Activated CD8-positive, alpha-beta memory T cell treated with anti-CD3 and anti-CD28 coated beads, Interleukin-2, amount 50 U/mL, for 48 hours (primary cell): ENCODE measurements at regions not wholly inside any gene's neighbourhood (a gene's known extent, or its start where the extent isn't known, plus 50 kb on each side); places are given as distances from the start of the nearest gene placed in this dataset.

Source experiments
- DNase-seq: peaks from one replicate; pipeline ENCODE4 v3.0.0-alpha.2; 2020

DNA sequence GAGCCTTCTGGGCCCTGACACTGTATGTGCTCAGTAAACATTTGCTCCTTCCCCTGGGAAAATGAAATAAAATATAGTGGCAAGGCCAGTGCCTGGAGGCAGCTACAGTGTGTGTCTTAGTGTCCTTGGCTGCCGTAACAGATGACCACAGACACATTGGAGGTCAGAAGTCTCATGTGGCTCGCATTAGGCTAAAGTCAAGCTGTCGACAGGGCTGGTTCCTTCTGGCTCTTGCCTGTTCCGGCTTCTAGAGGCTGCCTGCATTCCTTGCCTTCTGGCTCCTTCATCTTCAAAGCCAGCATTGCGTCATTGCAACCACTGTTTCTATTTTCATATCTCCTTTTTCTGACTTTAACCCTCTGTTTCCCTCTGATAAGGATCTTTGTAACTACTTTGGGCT is 83.6 kb upstream of the STX18 start:
- DNase-seq, result no peak

DNA sequence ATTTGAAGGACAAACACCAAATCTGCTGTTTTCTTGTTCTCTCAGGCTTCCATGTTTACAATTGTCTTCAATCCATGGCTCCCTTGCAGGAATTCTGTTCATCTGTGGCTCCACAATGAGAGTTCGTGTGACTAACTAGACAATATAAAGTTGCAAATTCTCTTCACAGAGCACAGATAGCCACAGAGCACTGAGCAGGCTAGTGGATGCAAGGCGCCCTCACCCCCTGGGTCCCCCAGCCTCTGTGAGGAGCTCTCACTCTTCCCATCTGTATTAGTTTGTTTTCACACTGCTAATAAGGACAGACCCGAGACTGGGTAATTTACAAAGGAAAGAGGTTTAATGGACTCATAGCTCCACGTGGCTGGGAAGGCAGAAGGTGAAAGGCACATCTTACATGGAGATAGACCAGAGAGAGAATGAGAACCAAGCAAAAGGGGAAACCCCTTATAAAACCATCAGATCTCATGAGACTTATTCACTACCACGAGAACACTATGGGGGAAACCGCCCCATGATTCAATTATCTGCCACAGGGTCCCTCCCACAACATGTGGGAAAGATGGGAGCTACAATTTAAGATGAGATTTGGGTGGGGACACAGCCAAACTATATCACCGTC is 82.5 kb upstream of the STX18 start:
- no peak for DNase-seq

DNA sequence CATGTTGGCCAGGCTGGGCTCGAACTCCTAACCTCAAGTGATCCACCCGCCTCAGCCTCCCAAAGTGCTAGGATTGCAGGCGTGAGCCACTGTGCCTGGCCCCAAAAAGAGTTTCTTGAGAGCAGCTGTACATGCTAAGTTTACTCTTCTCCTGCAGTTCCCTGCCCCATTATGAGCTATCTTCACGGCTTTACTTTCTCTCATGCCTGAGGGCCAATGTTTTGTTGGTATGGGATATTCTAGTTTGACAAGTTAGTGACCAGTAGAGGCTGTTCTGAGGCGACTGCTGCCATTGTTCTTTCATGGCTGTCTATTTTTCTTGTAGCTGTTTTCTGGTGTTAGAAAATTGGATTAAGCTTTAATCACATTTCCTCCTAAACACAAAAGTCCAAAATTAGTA is 78.0 kb upstream of the STX18 start:
- no peak for DNase-seq

DNA sequence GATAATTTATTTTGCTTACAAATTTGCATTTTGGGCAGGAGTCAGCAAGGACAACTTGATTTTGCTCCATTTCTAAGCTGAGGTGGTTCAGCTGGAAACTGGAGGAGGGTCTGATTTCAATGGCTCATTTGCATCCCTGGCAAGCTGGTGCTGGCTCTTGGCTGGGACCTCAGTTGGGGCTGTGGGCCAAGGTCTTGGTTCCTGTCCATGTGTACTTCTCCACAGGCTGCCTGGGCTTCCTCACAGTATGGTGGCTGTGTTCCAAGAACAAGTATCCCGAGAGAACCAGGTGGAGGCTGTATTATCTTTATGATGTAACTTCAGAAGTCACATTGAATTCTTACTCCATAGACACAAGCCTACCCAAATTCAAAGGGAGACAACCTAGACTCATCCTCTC is 77.0 kb upstream of the STX18 start:
- no peak for DNase-seq

DNA sequence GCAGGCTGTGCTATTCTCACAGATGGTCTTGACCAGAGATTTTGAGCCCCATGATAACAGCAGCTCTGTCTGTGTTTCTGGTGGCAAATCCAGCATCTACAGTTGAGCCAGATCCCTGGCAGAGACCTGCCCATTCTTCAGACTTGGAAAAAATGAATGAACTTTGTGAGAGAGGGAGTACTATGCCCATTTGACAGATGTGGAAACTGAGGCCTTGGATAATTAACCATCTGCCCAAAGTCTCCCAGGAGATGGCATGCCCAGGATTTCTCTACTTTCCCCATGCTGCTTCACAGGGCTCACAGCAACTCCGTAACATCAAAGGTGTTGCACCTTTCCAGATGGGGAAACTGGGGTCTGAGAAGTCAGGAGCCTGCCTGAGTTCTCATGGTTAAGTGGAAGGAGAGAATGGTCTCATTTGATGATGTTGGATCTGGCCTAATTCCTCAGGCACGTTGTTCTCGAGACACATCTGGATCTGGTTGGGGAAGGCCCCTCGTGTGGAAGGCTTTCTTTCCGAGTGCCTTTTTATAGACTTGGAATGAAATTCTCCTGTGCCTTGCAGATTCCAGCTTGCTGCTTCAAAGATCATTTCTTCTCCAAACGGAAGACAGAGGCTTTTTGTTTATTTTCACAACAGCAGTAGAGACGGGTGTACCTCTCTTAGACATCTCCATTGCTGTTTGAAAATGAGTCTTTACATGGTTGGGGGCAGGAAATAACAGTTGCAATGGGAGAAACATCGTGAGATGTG is 73.3 kb upstream of the STX18 start:
- no peak for DNase-seq

DNA sequence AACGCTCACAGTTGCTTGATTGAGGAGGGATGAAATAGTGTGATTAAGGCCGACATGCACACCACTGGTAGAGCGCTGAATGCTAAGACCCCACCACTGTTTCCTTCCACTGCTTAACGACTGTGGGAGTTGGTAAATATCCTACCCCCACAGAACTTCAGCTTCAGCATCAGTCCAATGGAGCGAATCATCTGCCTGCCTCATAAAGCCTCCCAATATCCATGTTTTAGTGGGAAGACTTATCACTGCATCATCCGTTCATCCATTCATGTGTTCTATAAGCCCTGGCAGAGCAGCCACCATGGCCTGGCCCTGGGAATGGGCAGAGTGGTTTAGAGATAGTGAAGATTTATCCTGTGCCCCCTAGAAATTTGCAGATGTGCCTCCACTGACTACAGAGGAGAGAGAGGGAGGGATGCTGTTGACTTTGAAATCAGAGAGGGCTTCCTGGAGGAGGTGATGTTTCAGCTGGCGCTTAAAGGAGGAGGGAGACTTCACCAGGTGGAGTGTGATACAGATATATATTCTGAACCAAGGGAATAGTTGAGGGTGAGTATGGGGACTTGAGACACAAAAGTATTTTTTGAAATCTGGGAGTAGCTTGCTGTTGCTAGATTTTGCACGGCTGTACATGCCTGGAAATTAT is 71.9 kb upstream of the STX18 start:
- DNase-seq, result no peak

DNA sequence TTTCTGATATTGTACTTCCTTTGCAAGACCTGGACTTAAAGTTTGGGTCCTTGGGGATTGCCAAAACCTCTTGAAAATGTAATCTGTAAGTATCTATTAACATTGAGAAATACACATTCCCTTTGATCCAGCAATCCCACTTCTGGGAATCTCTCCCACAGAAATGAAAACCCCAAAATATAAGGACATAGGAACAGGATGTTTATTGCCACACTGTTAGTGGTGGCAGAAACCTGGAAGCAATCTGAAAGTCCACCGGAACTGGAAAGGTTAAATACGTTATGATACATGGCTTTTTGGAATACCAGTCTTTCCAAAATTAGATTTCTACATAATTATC is 71.2 kb upstream of the STX18 start:
- DNase-seq, result no peak

DNA sequence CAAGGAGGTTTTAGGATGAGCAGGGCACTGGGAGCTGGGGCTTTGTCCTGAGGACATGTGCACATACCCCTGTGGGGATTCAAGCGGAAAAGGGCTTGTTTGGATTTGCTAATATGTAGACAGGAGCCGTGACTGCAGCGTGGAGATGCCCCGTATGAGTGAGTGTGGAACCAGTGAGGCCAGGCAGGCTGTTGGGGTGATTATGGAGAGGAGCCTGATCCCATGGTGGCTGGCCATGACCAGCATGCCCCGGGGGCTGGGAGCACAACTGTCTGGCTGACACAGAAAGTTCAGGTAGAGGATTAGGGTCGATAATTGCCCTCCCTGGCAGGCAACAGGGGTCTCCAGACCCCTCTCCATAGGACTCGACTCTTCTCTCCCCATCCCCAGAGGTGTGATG is 68.8 kb upstream of the STX18 start:
- no peak for DNase-seq

DNA sequence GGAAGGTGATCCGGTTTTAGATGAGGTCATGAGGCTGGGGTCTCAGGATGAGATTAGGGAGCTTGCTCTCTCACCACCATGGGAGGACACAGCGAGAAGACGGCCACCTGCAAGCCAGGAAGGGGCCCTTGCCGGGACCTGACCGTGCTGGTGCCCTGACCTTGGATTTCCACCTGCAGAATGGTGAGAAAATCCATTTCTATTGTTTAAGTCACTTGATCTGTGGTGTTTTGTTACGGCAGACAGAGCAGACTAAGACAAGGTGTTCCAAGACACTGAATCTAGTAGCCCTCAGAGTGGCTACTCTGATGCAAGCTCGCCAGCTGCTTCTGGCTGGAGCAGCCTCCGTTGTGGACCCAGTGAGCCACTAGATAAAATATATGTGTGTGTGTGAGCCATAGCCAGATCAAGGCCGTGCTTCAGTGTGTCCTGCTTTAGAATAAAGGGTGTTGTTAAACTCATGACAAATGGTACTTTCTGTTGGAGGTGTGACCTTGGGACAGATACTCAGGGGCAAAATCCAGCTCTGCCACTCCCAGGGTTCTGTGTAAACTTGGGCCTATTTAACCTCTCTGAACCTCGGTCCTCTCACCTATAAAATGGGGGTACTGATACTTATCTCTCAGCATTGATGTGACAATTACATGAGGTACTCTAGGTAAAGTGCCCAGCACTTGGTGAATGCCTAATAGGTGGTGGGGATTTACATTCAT is 67.9 kb upstream of the STX18 start:
- no peak for DNase-seq

DNA sequence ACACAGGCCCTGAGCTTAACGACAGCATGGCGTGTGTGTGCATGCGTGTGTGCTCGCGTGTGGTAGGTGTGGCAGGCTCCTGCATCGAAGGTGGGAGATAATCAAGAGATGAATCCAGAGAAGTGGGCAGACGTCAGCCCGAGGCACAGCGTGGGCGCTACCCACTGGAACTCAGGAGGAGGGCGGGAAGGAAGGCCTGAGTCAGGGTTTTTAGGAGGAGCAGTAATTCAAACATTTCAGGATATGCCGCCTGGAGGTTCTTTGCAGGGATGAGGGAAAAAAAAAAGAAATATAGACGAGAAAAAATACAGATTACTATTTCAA is 66.3 kb upstream of the STX18 start:
- DNase-seq, result no peak

DNA sequence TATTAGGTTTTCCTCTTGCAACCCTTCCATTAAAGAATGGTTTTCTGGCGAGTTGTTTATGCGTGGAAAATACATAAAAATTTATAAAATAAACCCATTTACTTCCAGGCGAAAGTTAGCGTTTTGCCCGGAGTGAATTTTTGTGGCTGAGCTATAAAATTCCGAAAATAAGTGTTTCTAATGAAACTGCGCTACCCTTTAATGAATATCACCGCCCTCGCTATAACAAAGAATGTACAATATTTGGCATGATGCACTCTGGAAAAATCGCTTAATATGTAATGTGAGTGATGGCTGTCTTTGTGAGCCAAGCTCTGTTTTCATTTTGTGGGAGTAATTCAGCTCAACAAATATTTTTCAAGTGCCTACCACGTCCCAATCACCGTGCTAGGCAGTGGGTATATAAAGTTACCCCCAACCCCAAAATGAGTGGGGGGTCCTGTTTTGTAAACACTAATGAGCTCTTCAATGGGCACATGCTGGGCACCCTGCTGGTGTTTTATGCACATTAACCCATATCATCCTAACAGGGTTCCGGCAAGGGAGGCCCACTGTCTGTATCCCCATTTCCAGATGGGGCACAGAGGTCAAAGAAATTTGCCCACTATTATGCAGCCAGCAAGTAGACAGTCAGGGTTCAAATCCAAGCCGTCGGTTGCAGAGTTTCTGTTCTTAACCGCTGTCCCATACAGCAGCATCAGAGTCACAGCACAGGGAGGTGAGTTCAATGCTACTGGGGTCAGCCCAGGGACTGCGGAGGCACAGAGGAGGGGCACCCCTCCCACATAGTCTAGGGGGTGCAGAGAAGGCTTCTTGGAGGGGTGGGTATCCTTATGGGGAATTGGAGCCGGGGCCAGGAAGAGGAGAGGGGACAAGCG is 65.7 kb upstream of the STX18 start:
- DNase-seq, result no peak

DNA sequence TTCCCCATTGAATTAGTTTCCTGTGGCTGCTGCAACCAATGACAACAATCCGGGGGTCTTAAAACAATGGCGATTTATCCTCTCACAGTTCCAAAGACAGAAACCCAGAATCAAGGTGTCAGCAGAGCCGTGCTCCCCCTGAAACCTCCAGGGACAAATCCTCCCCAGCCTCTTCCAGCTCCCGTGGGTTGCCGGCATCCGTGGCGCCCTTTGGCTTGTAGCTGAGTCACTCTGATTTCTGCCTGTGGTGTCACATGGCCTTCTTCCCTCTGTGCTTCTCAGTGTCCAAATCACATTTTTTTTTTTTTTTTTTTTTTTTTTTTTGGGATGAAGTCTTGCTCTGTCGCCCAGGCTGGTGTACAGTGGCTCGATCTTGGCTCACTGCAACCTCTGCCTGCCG is 64.5 kb upstream of the STX18 start:
- no peak for DNase-seq

DNA sequence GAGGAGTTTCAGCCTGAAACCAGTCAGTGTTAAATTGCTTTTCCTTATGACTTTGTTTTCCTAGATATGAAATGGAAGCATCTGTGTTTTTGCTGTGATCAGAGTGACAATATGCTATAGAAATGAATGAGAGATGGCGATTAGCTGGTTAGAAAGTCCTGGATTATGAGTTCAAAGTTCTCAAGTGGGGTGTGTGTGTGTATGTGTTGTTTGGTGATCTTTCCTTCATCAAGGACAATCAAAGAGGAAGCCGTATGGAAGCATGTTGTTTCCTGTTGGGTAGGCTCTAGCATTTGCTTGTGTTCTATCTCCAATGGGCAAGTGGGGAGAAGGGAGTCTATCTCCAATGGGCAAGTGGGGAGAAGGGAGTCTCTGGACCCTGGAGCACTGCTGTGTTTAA is 64.0 kb upstream of the STX18 start:
- DNase-seq, result no peak

DNA sequence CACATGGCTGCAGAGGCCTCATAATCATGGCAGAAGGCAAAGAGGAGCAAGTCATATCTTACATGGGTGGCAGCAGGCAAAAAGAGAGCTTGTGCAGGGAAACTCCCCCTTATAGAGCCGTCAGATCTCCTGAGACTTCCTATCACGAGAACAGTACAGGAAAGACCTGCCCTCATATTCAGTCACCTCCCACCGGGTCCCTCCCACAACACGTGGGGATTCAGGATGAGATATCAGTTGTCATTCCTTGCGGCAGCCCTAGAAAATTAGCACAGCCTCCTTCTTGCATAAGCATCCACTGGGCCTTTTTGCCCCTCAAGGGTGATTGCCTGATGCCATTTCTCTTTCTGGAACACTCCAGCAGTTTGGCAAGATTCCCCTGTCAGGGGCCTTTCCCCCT is 61.7 kb upstream of the STX18 start:
- DNase-seq, result no peak

DNA sequence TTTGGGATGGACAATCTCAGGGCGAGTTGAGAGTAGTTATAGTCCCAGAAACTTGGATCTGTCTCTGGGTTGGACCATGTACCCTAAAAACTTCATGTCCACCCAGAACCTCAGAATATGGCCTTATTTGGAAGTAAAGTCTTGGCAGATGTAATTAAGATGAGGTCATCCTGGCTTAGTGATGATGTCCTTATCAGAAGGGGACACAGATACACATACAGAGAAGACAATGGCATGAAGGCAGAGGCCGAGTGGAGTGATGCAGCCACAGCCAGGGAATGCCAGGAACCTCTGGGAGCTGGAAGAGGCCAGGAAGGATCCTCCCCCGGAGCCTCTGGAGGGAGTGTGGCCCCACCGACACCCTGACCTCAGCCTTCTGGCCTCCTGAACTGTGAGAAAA is 61.2 kb upstream of the STX18 start:
- DNase-seq, result no peak

DNA sequence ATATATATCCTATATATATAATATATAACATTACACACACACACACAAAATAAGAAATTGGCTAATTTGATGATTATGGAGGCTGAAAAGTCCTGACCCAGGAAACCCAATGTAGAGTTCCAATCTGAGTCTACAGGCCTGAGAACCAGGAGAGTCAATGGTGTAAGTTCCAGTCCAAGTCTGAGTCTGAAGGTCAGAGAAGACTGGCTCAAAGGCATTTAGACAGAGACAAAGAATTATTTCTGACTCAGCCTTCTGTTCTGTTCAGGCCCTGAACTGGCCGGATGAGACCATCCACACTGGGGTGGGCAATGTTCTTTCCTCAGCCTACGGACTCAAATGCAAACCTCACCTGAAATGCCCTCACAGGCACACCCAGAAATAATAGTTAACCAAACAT is 60.6 kb upstream of the STX18 start:
- no peak for DNase-seq

DNA sequence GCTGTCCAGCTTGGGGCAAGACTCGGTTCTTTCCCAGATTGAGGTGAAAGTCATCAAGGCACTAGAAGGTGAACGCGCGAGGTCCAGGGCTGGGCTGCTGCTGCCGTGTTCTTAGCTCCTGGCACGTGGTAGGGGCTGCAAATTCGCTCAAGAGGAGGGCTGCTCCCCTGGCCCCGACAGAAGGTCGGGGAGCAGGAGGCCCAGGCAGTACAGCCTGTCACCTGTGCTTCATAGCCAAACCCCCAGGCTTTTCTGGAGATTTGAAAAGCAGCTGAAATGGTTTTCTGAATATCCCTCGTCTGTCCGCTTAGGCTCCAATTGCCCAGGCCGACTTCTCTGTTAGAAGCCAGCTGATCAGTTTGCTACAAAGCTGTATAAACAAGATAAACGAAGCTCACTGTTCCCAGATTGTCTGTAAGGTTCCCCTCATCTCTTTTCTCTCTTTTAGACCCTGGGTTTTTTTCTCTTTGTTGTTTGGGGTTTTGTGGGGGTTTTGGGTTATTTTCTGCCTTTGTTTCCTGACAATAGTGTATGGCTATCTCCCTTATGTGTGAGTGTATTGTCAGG is 60.0 kb upstream of the STX18 start:
- no peak for DNase-seq

DNA sequence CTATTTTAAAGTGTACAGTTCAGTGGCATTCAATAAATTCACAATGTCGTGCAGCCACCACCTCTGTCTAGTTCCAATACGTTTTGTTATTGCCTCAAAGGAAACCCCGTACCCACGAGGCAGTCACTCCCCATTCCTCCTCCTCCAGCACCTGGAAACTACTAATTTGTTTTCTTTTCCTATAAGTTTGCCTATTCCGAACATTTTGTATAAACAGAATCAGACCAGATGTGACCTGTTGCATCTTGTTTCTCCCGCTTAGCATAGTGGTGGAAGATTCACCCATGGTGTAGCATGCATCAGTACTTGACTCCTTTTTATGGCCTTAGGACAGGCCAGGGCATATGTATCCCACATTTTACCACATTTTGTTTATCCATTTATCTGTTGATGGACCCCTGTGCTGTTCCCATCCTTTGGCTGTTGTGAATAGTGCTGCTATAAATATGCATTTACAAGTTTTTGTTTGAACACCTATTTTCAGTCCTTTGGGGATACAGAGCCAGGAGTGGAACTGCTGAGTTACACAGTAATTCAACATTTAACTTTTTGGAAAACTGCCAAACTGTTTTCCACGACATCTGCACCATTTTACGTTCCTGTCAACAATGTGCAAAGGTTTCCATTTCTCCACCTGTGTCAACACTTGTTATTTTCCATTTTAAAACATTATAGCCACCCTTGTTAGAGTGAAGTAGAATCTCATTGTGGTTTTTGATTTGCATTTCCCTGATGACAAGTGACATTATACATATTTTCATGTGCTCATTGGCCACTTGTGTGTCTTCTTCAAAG is 57.8 kb upstream of the STX18 start:
- no peak for DNase-seq

DNA sequence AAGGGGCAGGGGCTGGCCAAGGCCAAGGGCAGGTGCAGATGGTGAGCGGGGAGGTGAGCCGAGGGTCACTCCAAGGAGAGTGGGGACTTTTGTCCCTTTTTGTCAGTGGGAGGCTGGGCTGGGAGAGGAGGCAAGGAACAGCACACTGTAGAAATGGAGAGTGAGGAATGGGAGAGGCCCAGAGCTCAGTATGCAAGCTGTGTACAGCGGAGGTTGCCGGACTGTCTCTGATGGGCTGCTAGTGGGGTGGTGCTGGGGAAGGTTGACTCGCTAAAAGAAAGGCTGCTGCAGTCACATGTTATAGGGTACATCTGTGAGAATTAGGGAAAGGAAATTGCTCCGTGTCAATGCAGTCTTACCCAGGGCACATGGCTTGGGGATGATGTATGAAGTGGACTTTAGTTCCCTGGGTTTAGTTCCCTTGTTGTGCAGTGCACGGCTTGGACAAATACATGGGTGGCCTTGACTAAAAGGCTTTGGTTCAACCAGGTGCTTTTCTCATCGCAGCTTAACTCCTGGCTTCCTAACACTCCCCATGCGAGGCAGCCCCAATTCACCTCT is 57.1 kb upstream of the STX18 start:
- no peak for DNase-seq

DNA sequence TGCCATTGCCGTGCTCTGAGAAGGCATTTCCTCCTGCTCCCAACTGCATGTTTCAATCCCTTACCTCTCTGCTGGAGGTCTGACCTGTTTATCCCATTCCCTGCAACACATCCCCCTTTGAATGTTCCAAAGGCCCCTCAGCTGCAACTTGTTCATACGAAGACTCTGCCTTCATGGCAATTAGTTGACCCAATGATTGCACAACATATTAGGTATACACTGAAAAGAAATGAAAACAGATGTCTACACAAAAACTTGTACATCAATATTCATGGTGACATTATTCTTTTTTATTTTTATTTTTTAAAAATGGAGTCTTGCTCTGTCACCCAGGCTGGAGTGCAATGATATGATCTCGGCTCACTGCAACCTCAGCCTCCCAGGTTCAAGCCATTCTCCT is 54.9 kb upstream of the STX18 start:
- no peak for DNase-seq

DNA sequence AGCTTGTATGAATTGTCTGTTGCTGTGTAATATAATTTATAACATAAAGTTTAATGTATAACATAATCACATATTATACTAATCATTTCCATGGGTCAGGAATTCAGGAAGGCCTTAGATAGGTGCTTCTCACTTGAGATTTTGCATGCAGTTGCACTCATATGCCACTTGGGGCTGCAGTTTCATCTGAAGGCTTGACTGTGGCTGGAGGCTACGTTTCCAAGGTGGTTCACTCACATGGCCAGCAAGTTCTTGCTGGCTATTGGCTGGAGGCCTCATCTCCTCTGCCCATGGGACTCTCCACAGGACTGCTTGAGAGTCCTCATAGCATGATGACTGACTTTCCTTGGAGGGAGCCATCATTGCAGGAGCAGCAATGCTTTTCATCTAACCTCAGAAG is 53.4 kb upstream of the STX18 start:
- DNase-seq, result no peak
